Trophoblast cell (in vitro differentiated cells and primary cell): ENCODE measurements at regions not wholly inside any gene's neighbourhood (a gene's known extent, or its start where the extent isn't known, plus 50 kb on each side); places are given as distances from the start of the nearest gene placed in this dataset.

Experiments
- DNase-seq, 2 donors: peaks; one replicate each; pipeline ENCODE4 v3.0.0-alpha.2; 2016
- H2AFZ ChIP-seq: 2 replicates; pipeline ENCODE4 v1.6.1; 2013; ENCODE audit warnings: low read length, moderate library complexity, mild to moderate bottlenecking; ENCODE audit not compliant: insufficient read depth, poor library complexity
- H2AK5ac ChIP-seq: 2 replicates; pipeline ENCODE4 v1.6.1; 2013; ENCODE audit warnings: mild to moderate bottlenecking, low read length
- H2BK120ac ChIP-seq: 2 replicates; pipeline ENCODE4 v1.6.1; 2013; ENCODE audit warnings: low read length, mild to moderate bottlenecking, moderate library complexity; ENCODE audit not compliant: insufficient read depth, poor library complexity
- H2BK12ac ChIP-seq: 2 replicates; pipeline ENCODE4 v1.6.1; 2013; ENCODE audit warnings: mild to moderate bottlenecking, low read length, moderate library complexity
- H2BK5ac ChIP-seq: 2 replicates; pipeline ENCODE4 v1.6.1; 2013; ENCODE audit warnings: low read length, low read depth, moderate library complexity, mild to moderate bottlenecking; ENCODE audit not compliant: poor library complexity
- H3K14ac ChIP-seq: 2 replicates; pipeline ENCODE4 v1.6.1; 2013; ENCODE audit warnings: mild to moderate bottlenecking, low read length
- H3K18ac ChIP-seq: 2 replicates; pipeline ENCODE4 v1.6.1; 2013; ENCODE audit warnings: mild to moderate bottlenecking, low read length
- H3K23ac ChIP-seq: 2 replicates; pipeline ENCODE4 v1.6.1; 2013; ENCODE audit warnings: low read length
- H3K27ac ChIP-seq: 2 replicates; pipeline ENCODE4 v1.5.1; 2013; ENCODE audit warnings: low read depth, mild to moderate bottlenecking, inconsistent platforms, low read length, moderate library complexity
- H3K27me3 ChIP-seq: 2 replicates; pipeline ENCODE4 v1.6.1; 2013; ENCODE audit warnings: inconsistent platforms, mild to moderate bottlenecking, low read length, moderate library complexity; ENCODE audit not compliant: insufficient read depth
- H3K36me3 ChIP-seq, 2 experiments: 1 replicate in 1 of 2; 2 replicates in 1 of 2; pipeline ENCODE4 v1.6.1; 2013; ENCODE audit warnings: low read length in 2 of 2, mild to moderate bottlenecking in 2 of 2, moderate library complexity in 1 of 2; ENCODE audit not compliant: insufficient read depth in 2 of 2, control insufficient read depth in 1 of 2
- H3K4ac ChIP-seq: 2 replicates; pipeline ENCODE4 v1.6.1; 2013; ENCODE audit warnings: low read depth, mild to moderate bottlenecking, low read length, moderate library complexity
- H3K4me1 ChIP-seq, 2 experiments: 1 replicate in 1 of 2; 2 replicates in 1 of 2; pipeline ENCODE4 v1.6.1; 2013; ENCODE audit warnings: low read length in 2 of 2, mild to moderate bottlenecking in 2 of 2, moderate library complexity in 1 of 2; ENCODE audit not compliant: insufficient read depth in 2 of 2, control insufficient read depth in 1 of 2
- H3K4me2 ChIP-seq: 2 replicates; pipeline ENCODE4 v1.6.1; 2013; ENCODE audit warnings: inconsistent platforms, mild to moderate bottlenecking, low read length, moderate library complexity
- H3K4me3 ChIP-seq: 2 replicates; pipeline ENCODE4 v1.5.1; 2013; ENCODE audit warnings: mild to moderate bottlenecking, low read depth, low read length, inconsistent platforms
- H3K79me1 ChIP-seq: one replicate; pipeline ENCODE4 v1.6.1; 2013; ENCODE audit warnings: low read length
- H3K79me2 ChIP-seq: 2 replicates; pipeline ENCODE4 v1.6.1; 2013; ENCODE audit warnings: low read length, mild to moderate bottlenecking; ENCODE audit not compliant: control insufficient read depth, insufficient read depth, poor library complexity
- H3K9ac ChIP-seq: 2 replicates; pipeline ENCODE4 v1.6.1; 2013; ENCODE audit warnings: mild to moderate bottlenecking, low read length
- H3K9me3 ChIP-seq: 2 replicates; pipeline ENCODE4 v1.6.1; 2013; ENCODE audit warnings: low read depth, mild to moderate bottlenecking, control low read depth, inconsistent platforms, low read length; ENCODE audit not compliant: insufficient read depth
- H4K12ac ChIP-seq: 2 replicates; pipeline ENCODE4 v1.6.1; 2013; ENCODE audit warnings: low read depth, mild to moderate bottlenecking, low read length, moderate library complexity
- H4K8ac ChIP-seq: 2 replicates; pipeline ENCODE4 v1.6.1; 2013; ENCODE audit warnings: low read depth, mild to moderate bottlenecking, low read length, moderate library complexity
- H4K91ac ChIP-seq: one replicate; pipeline ENCODE4 v1.6.1; 2013; ENCODE audit warnings: low read depth, mild to moderate bottlenecking, low read length, moderate library complexity
- WGBS: extraction: QIAGEN DNeasy Blood & Tissue Kit; methylation state at CpG from one replicate; pipeline ENCODE4 v1.1.7; 2013; ENCODE audit warnings: missing lambda C conversion rate; ENCODE audit not compliant: insufficient read length, insufficient coverage; ENCODE audit errors: extremely low coverage; 5-methylcytosine and 5-hydroxymethylcytosine counted together

DNA sequence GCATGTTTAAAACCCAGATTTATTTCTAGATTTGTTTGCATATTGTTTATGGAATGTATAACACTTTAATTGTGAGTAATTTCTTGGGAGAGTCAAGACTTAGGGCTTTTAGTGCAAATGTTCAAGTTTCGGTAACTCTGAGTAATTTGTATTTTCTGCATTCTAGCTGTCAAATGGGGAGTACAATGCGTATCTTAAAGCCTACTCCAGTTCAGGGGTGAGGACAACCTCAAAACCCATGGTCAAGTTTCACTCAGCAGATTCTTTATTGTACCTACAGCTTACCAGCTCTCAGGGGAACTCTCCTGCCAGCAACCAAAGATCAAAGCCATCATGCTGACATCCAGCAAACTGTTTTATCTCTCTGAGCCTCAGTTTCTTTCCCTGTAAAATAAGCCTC, 458.6 kb upstream of the JARID2 start:
- no peak overlapping the region for H3K27ac ChIP-seq
- no peak overlapping the region for H4K91ac ChIP-seq
- no peak overlapping the region for H3K4ac ChIP-seq
- no peaks in the 10 kb centered on the region for H3K79me1 ChIP-seq
- H4K12ac ChIP-seq = no peak overlapping the region
- peaks cover 5 to 6% of the 10 kb centered on the region in 2 experiments for H3K4me1 ChIP-seq
- no peak overlapping the region for H3K4me2 ChIP-seq
- H3K9ac ChIP-seq = no peak overlapping the region
- H2BK120ac ChIP-seq = no peak overlapping the region
- WGBS = no CpG with 5 or more reads among the region's 2 CpGs
- no peak overlapping the region for H2AFZ ChIP-seq
- no peak overlapping the region for H3K18ac ChIP-seq
- H3K4me3 ChIP-seq = no peak overlapping the region
- no peak overlapping the region for H3K23ac ChIP-seq
- H4K8ac ChIP-seq = no peak overlapping the region
- no peaks in the 10 kb centered on the region for H3K9me3 ChIP-seq
- no peaks in the 10 kb centered on the region for H3K27me3 ChIP-seq
- no peak overlapping the region for H3K14ac ChIP-seq
- H3K79me2 ChIP-seq = no peaks in the 10 kb centered on the region
- no peak for DNase-seq
- no peak overlapping the region for H2BK12ac ChIP-seq
- no peaks in the 10 kb centered on the region for H3K36me3 ChIP-seq
- no peak overlapping the region for H2BK5ac ChIP-seq
- H2AK5ac ChIP-seq = no peak overlapping the region

DNA sequence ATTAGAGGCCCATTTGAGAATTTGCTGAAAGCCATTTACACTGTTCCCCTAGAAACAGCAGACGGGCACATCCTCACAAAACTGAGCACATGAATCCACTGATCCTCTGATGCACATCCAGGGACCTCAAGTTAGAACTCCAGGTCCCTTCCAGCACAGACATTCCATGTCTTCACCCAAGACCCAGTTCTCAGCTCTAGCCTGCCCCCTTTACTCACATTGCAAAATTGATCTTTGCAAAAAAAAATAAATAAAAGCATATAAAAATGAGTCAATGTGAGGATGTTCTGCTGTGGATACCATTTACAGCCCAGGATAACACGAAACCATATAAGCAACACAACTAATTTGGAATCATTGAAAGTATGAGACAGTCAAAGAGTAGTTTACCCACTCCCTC, 458.2 kb upstream of the JARID2 start:
- Histone ChIP-seq H3K9ac (no peak overlapping the region), H3K36me3 (no peaks in the 10 kb centered on the region), H3K4ac (no peak overlapping the region), H2AK5ac (no peak overlapping the region), H3K27me3 (no peaks in the 10 kb centered on the region), H4K8ac (no peak overlapping the region), H2BK12ac (no peak overlapping the region), H4K91ac (no peak overlapping the region), H2AFZ (no peak overlapping the region), H4K12ac (no peak overlapping the region), H3K18ac (no peak overlapping the region), H3K4me3 (no peak overlapping the region), H3K23ac (no peak overlapping the region), H3K79me1 (no peaks in the 10 kb centered on the region), H2BK5ac (no peak overlapping the region), H3K27ac (no peak overlapping the region), H3K4me2 (no peak overlapping the region), H3K9me3 (no peaks in the 10 kb centered on the region), H3K79me2 (no peaks in the 10 kb centered on the region), H2BK120ac (no peak overlapping the region), H3K14ac (no peak overlapping the region), H3K4me1 (peaks cover 5 to 6% of the 10 kb centered on the region in 2 experiments)
- no CpG with 5 or more reads among the region's 2 CpGs for WGBS
- DNase-seq = no peak

DNA sequence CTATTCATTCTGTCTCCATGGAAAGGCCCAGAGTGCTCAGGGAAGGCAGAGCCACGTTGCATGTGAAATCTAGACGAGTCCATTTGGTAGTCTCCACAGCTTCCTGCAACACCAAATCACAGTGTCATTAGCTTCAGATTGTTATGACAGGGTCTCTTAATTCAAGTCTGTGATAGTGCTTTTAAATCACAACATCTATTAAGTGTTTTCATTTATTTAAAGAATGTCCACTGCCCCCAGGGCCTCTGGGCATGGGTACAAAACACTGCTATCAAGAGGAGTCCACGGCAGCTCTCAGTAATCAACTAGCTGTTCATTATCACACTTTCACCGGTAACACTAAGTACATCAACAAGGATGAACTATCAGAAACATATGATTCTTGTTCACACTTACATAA, 455.9 kb upstream of the JARID2 start:
- H2BK5ac ChIP-seq = no peak overlapping the region
- no peak overlapping the region for H4K12ac ChIP-seq
- no peak overlapping the region for H4K91ac ChIP-seq
- no peak overlapping the region for H3K9ac ChIP-seq
- H3K18ac ChIP-seq = no peak overlapping the region
- H3K36me3 ChIP-seq = no peaks in the 10 kb centered on the region
- peaks cover under 1 to 2% of the 10 kb centered on the region in 2 experiments for H3K4me1 ChIP-seq
- no peaks in the 10 kb centered on the region for H3K27me3 ChIP-seq
- no peak overlapping the region for H4K8ac ChIP-seq
- no peak overlapping the region for H3K4ac ChIP-seq
- H3K27ac ChIP-seq = no peak overlapping the region
- H3K14ac ChIP-seq = no peak overlapping the region
- H2BK120ac ChIP-seq = no peak overlapping the region
- WGBS = no CpG with 5 or more reads among the region's 4 CpGs
- no peaks in the 10 kb centered on the region for H3K79me2 ChIP-seq
- no peak overlapping the region for H2BK12ac ChIP-seq
- H3K79me1 ChIP-seq = no peaks in the 10 kb centered on the region
- H3K4me3 ChIP-seq = no peak overlapping the region
- H3K9me3 ChIP-seq = no peaks in the 10 kb centered on the region
- H2AK5ac ChIP-seq = no peak overlapping the region
- no peak overlapping the region for H3K23ac ChIP-seq
- no peak overlapping the region for H2AFZ ChIP-seq
- no peak overlapping the region for H3K4me2 ChIP-seq
- no peak for DNase-seq

DNA sequence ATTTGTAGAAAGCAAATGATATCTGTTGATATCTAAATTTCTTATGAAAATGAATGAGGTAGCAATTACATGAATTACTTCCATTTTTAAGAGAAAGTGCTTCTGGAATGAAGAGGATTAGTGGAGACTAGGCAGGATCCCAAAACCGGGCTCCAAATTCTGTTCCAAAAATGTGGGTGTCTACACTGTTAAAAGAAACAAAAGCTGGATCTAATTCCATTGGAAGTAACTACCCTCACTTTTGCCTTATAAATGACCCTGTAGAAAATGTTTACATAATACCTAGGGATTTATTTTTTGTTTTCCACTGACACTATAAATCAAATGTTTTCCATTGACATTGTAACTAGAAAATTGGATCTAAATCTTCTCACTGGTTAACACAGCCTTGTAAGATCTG, 454.9 kb upstream of the JARID2 start:
- Histone ChIP-seq H3K4ac (no peak overlapping the region), H3K9ac (no peak overlapping the region), H3K27ac (no peak overlapping the region), H3K18ac (no peak overlapping the region), H4K91ac (no peak overlapping the region), H3K27me3 (no peaks in the 10 kb centered on the region), H3K9me3 (no peaks in the 10 kb centered on the region), H4K12ac (no peak overlapping the region), H2BK5ac (no peak overlapping the region), H3K4me2 (no peak overlapping the region), H3K23ac (no peak overlapping the region), H3K79me1 (no peaks in the 10 kb centered on the region), H3K14ac (no peak overlapping the region), H3K79me2 (no peaks in the 10 kb centered on the region), H2BK12ac (no peak overlapping the region), H3K36me3 (no peaks in the 10 kb centered on the region), H4K8ac (no peak overlapping the region), H2BK120ac (no peak overlapping the region), H2AK5ac (no peak overlapping the region), H3K4me1 (peaks cover 0 to 2% of the 10 kb centered on the region in 2 experiments), H3K4me3 (no peak overlapping the region), H2AFZ (no peak overlapping the region)
- no peak for DNase-seq
- WGBS = no CpG with 5 or more reads among the region's 1 CpG
